ENCODE measurements at regions not wholly inside any gene's neighbourhood (a gene's known extent, or its start where the extent isn't known, plus 50 kb on each side); places are given as distances from the start of the nearest gene placed in this dataset.

DNA sequence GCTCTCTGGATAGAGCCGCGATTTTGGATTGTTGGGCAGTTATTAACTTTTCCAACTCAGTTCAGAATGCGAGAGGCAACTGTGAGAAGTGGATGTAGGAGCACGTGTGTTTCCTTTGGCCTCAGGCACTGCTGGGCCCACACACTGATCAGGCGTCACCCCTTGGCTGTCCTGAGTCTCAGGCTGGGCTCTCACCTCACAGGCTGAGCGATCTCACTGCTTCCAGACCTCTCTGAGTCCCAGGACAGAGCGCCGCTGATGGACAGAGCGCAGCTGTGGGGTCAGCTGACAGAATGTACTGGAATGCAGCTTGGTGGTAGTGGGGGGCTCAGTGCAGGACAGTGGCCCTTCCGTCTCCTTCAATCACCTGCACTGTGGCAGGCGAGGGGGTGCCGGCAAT lies 516.2 kb downstream of the TBC1D22A start:
- no peak overlapping the region for H3K4me3 ChIP-seq
- H3K36me3 ChIP-seq (replicated peaks in 1 of 2) = no peaks in the 10 kb centered on the region
- DNase-seq = no peak
- H3K27me3 ChIP-seq = peaks cover 5% of the 10 kb centered on the region
- intact Hi-C loops (cut with DNase I) = no loop called here
- TF ChIP-seq, protein P1, sequence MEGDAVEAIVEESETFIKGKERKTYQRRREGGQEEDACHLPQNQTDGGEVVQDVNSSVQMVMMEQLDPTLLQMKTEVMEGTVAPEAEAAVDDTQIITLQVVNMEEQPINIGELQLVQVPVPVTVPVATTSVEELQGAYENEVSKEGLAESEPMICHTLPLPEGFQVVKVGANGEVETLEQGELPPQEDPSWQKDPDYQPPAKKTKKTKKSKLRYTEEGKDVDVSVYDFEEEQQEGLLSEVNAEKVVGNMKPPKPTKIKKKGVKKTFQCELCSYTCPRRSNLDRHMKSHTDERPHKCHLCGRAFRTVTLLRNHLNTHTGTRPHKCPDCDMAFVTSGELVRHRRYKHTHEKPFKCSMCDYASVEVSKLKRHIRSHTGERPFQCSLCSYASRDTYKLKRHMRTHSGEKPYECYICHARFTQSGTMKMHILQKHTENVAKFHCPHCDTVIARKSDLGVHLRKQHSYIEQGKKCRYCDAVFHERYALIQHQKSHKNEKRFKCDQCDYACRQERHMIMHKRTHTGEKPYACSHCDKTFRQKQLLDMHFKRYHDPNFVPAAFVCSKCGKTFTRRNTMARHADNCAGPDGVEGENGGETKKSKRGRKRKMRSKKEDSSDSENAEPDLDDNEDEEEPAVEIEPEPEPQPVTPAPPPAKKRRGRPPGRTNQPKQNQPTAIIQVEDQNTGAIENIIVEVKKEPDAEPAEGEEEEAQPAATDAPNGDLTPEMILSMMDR (IDR thresholded peaks at IDR 0.05) = no peak
- TF ChIP-seq POLR2A (IDR thresholded peaks at IDR 0.05) = no peak
- H3K9me3 ChIP-seq (replicated peaks in 1 of 3) = no peaks in the 10 kb centered on the region
- no peak overlapping the region for H3K27ac ChIP-seq
- no peaks in the 10 kb centered on the region for H3K4me1 ChIP-seq (replicated peaks in 1 of 2)
- WGBS, 4 donors = 73 to 85% (median 77%) methylated on average over 9 to 12 of the region's 12 CpGs

DNA sequence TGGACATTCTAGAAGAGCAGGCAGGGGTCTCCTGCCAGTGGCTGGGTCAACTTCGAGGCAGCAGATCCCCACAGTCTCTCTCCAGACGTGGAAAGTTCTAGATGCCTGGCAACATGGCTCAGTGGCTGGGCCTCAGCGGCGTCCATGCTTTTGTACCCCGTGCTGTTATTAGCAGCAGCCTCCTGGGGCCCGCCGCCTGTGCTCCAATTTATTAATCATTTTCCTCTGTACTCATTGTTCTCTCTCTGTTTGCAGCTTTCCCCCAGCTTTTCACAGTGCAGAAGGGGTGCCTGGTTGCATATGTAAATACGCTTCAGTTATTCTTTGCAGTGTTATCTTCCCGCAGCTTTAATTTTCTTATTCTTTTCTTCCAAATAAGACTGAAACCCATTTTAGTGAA lies 515.1 kb downstream of the TBC1D22A start:
- TF ChIP-seq, protein P1 (IDR thresholded peaks at IDR 0.05) = no peak
- no peak for TF ChIP-seq POLR2A (IDR thresholded peaks at IDR 0.05)
- Histone ChIP-seq H3K27me3 (peaks cover 5% of the 10 kb centered on the region), H3K9me3 (replicated peaks in 1 of 3) (no peaks in the 10 kb centered on the region), H3K36me3 (replicated peaks in 1 of 2) (no peaks in the 10 kb centered on the region), H3K4me3 (no peak overlapping the region), H3K4me1 (replicated peaks in 1 of 2) (no peaks in the 10 kb centered on the region), H3K27ac (no peak overlapping the region)
- WGBS, 4 donors = 70 to 82% (median 76%) methylated on average over 8 to 9 of the region's 9 CpGs
- DNase-seq = no peak
- intact Hi-C loops (cut with DNase I) = no loop called here

DNA sequence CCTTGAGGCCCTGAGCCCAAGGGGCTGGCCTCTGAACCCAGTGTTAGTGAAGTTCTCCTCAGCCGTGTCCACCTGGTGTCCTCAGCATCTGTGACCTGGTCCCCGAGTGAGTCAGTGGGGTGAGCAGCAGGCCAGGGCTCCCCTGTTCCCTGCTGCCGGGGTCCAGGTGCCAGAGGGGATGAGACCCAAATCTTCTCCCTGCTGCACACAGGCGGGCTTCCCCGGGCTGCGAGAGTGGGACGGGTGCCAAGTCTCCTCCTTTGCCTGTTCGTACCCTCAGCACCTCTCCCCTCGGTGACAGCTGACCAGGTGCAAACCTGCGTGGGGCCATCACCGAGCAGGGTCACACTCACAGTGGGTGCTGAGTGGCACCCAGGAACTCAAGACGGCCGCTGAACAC lies 514.5 kb downstream of the TBC1D22A start:
- intact Hi-C loops (cut with DNase I) = no loop called here
- DNase-seq = no peak
- no peak for TF ChIP-seq POLR2A (IDR thresholded peaks at IDR 0.05)
- TF ChIP-seq, protein P1 (IDR thresholded peaks at IDR 0.05) = no peak
- 80 to 87% (median 84%) methylated on average over 1 to 13 of the region's 13 CpGs; no CpG with 5 or more reads in 1 of the 4 donors for WGBS, 4 donors
- Histone ChIP-seq H3K36me3 (replicated peaks in 1 of 2) (no peaks in the 10 kb centered on the region), H3K9me3 (replicated peaks in 1 of 3) (no peaks in the 10 kb centered on the region), H3K4me1 (replicated peaks in 1 of 2) (no peaks in the 10 kb centered on the region), H3K4me3 (no peak overlapping the region), H3K27ac (no peak overlapping the region), H3K27me3 (peaks cover 5% of the 10 kb centered on the region)

DNA sequence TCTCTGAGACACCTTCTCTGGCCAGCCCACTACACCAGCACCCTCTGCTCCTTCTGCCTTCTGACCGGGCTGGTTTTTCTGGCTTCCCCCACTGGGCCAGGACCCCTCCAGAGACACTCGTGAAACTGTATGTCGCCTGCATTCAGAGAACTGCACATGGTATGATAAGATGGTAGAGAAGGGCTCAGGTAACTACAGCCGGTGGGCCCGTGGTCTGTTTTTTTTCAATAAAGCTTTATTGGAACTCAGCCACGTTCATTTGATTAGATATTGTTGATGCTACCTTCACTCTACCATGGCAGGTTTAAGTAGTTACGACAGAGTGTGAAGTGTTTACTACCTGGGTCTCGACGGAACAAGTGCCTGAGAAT lies 514.0 kb downstream of the TBC1D22A start:
- H3K9me3 ChIP-seq (replicated peaks in 1 of 3) = no peaks in the 10 kb centered on the region
- H3K4me3 ChIP-seq = no peak overlapping the region
- no peaks in the 10 kb centered on the region for H3K4me1 ChIP-seq (replicated peaks in 1 of 2)
- intact Hi-C loops (cut with DNase I) = no loop called here
- no peak for DNase-seq
- TF ChIP-seq, protein P1 (IDR thresholded peaks at IDR 0.05) = no peak
- TF ChIP-seq POLR2A (IDR thresholded peaks at IDR 0.05) = no peak
- peaks cover 5% of the 10 kb centered on the region for H3K27me3 ChIP-seq
- H3K36me3 ChIP-seq (replicated peaks in 1 of 2) = no peaks in the 10 kb centered on the region
- 77 to 85% (median 82%) methylated on average over 9 of the region's 9 CpGs for WGBS, 4 donors
- no peak overlapping the region for H3K27ac ChIP-seq

Measured in adrenal gland (tissue), 9 donors.